HUES64 (cell line): ENCODE measurements at regions not wholly inside any gene's neighbourhood (a gene's known extent, or its start where the extent isn't known, plus 50 kb on each side); places are given as distances from the start of the nearest gene placed in this dataset.

Experiments used
- H3K27ac ChIP-seq: 2 replicates; pipeline ENCODE4 v1.7.0; 2013; ENCODE audit warnings: low read depth, low read length, inconsistent platforms
- H3K27me3 ChIP-seq: 2 replicates; pipeline ENCODE4 v1.6.1; 2013; ENCODE audit warnings: mild to moderate bottlenecking, low read length; ENCODE audit not compliant: insufficient read depth
- H3K36me3 ChIP-seq: 2 replicates; pipeline ENCODE4 v1.6.1; 2013; ENCODE audit warnings: mild to moderate bottlenecking, low read length; ENCODE audit not compliant: insufficient read depth
- H3K4me1 ChIP-seq: 2 replicates; pipeline ENCODE4 v1.6.1; 2013; ENCODE audit warnings: mild to moderate bottlenecking, low read length, moderate library complexity; ENCODE audit not compliant: insufficient read depth
- H3K4me3 ChIP-seq: 2 replicates; pipeline ENCODE4 v1.5.1; 2013; ENCODE audit warnings: mild to moderate bottlenecking, low read length, moderate library complexity
- H3K9ac ChIP-seq: 2 replicates; pipeline ENCODE4 v1.6.1; 2013; ENCODE audit warnings: mild to moderate bottlenecking, low read depth, low read length
- H3K9me3 ChIP-seq: 2 replicates; pipeline ENCODE4 v1.6.1; 2013; ENCODE audit warnings: low read depth, low read length; ENCODE audit not compliant: insufficient read depth
- WGBS: fragments of 150-250, 120-280 bp; methylation state at CpG from one replicate; pipeline ENCODE4 v1.1.7; 2013; ENCODE audit warnings: missing lambda C conversion rate; 5-methylcytosine and 5-hydroxymethylcytosine counted together

DNA sequence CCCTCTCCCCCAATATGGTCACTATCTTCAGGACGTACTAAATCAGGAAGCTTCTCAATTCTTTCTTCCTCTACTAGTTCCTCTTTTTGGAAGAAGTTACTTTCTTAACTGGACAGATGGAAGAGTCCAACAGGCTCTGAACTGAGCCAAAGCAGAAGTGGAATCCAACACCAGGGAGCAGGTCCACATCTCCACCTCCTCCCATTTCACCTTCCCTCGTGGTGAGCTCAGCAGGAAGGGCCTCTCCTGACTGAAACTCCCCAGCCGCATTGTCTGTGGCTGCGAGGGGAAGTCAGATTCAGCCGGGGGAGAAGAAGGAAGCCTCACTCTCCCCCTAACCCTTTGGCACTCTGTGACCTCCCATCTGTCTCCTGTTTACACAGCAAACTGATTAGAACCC lies 63.8 kb upstream of the UST start:
- no peaks in the 10 kb centered on the region for H3K27me3 ChIP-seq
- H3K36me3 ChIP-seq: no peaks in the 10 kb centered on the region
- 74% methylated on average over 5 of the region's 5 CpGs for WGBS
- H3K4me3 ChIP-seq: no peak overlapping the region
- H3K9ac ChIP-seq: no peak overlapping the region
- no peak overlapping the region for H3K27ac ChIP-seq
- no peaks in the 10 kb centered on the region for H3K4me1 ChIP-seq
- no peaks in the 10 kb centered on the region for H3K9me3 ChIP-seq

DNA sequence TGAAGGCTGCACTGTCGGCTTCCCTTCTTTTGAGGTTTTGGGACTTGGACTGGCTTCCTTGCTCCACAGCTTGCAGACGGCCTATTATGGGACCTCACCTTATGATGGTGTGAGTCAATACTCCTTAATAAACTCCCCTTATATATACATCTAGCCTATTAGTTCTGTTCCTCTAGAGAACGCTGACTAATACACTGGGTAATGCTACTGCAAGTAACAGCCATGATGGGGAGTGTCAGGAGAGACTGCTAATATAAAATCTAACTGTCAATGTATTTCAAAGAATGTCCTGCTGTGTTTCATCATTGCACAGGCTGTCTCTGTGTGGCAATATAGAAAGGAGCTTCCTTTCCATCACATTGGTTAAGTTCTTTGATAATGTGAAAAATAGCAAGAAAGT lies 57.7 kb upstream of the UST start:
- 83% methylated on average over 3 of the region's 3 CpGs for WGBS
- H3K9me3 ChIP-seq: no peaks in the 10 kb centered on the region
- no peak overlapping the region for H3K27ac ChIP-seq
- no peaks in the 10 kb centered on the region for H3K27me3 ChIP-seq
- H3K4me1 ChIP-seq: no peaks in the 10 kb centered on the region
- no peaks in the 10 kb centered on the region for H3K36me3 ChIP-seq
- H3K4me3 ChIP-seq: no peak overlapping the region
- no peak overlapping the region for H3K9ac ChIP-seq

DNA sequence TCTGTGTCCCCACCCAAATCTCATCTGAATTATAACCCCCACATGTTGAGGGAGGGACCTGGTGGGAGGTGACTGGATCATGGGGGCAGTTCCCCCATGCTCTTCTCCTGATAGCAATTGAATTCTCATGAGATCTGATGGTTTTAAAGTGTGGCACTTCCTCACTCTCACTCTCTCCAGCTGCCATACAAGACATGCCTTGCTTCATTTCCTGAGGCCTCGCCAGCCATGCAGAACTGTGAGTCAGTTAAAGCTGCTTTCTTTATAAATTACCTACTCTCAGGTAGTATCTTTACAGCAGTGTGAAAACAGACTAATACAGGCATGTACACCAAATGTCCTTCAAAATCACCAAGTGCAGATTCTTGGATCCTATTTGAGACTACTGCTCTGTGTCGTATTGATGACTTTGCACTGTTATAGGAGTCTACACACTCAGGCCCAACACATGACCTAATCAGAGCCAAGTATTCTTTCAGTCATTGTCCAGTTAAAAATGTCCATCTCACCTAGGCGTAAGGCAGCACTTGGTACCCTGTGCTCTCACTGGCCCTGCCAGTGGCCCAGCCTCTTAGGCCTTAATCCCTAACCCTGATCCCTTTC lies 52.8 kb upstream of the UST start:
- Histone ChIP-seq H3K36me3 (no peaks in the 10 kb centered on the region), H3K4me1 (no peaks in the 10 kb centered on the region), H3K9me3 (peaks cover 2% of the 10 kb centered on the region; the same call in 1 of the 2 replicates), H3K9ac (no peak overlapping the region), H3K27ac (no peak overlapping the region), H3K4me3 (no peak overlapping the region), H3K27me3 (no peaks in the 10 kb centered on the region)
- 98% methylated on average over 3 of the region's 3 CpGs for WGBS
